OCI-LY7 (cell line): ENCODE measurements at regions not wholly inside any gene's neighbourhood (a gene's known extent, or its start where the extent isn't known, plus 50 kb on each side); places are given as distances from the start of the nearest gene placed in this dataset.
"Not testable (repeated sequence)": the region's sequence is repeated elsewhere in the genome, so short reads cannot be mapped to it uniquely, and the experiment has no call there.

Experiments used
- BruUV-seq: library from RNA; stranded (reverse); fragments of 400-500 nt; replicated peaks from 2 replicates; lab custom pipeline; 2021; lab: Mats Ljungman, UMichigan
- CTCF ChIA-PET: fragments of 300-600 bp; sonication (Branson Sonifier 250); formaldehyde crosslinking; loops from one replicate; lab custom pipeline; 2022; ENCODE audit warnings: antibody characterized with exemption; ENCODE audit not compliant: unreplicated experiment; lab: Charles Lee
- POLR2A ChIA-PET: fragments of 300-600 bp; sonication (Branson Sonifier 250); formaldehyde crosslinking; loops from one replicate; lab custom pipeline; 2022; ENCODE audit warnings: antibody characterized with exemption; lab: Charles Lee
- DNase-seq: peaks from one replicate; pipeline ENCODE4 v3.0.0-alpha.2; 2015; ENCODE audit warnings: low spot score
- H2AFZ ChIP-seq: fragments of 200-600 bp; sonication (generic), shearing (Covaris generic); 2 replicates; pipeline ENCODE4 v1.6.1; 2014; ENCODE audit warnings: mild to moderate bottlenecking, antibody characterized with exemption, low read length, moderate library complexity
- H3K27ac ChIP-seq: fragments of 200-600 bp; sonication (generic); 2 replicates; pipeline ENCODE4 v1.5.1; 2014; ENCODE audit warnings: mixed run types, low read depth, mild to moderate bottlenecking, moderate library complexity, low read length, inconsistent platforms; ENCODE audit not compliant: poor library complexity, severe bottlenecking
- H3K36me3 ChIP-seq: fragments of 200-600 bp; sonication (generic); 2 replicates; pipeline ENCODE4 v1.6.1; 2014; ENCODE audit warnings: mild to moderate bottlenecking, antibody characterized with exemption, low read length, moderate library complexity, mixed read lengths; ENCODE audit not compliant: insufficient read depth
- H3K4me1 ChIP-seq: fragments of 200-600 bp; sonication (generic); 2 replicates; pipeline ENCODE4 v1.5.1; 2014; ENCODE audit warnings: mild to moderate bottlenecking, low read length; ENCODE audit not compliant: insufficient read depth, poor library complexity, severe bottlenecking
- H3K4me2 ChIP-seq: fragments of 200-600 bp; sonication (generic); 2 replicates; pipeline ENCODE4 v1.6.1; 2014; ENCODE audit warnings: mild to moderate bottlenecking, low read length
- H3K4me3 ChIP-seq: fragments of 200-600 bp; sonication (generic); 2 replicates; pipeline ENCODE4 v1.5.1; 2014; ENCODE audit warnings: mild to moderate bottlenecking, low read depth, low read length; ENCODE audit not compliant: poor library complexity, severe bottlenecking
- H3K79me2 ChIP-seq: fragments of 200-600 bp; sonication (generic); 2 replicates; pipeline ENCODE4 v1.6.1; 2016; ENCODE audit warnings: low read depth, mild to moderate bottlenecking, low read length, moderate library complexity, mixed read lengths; ENCODE audit not compliant: insufficient read depth
- H3K9me2 ChIP-seq: fragments of 200-600 bp; sonication (generic); 2 replicates; pipeline ENCODE4 v1.6.1; 2016; ENCODE audit warnings: mild to moderate bottlenecking, low read length, mixed read lengths; ENCODE audit not compliant: insufficient read depth
- H3K9me3 ChIP-seq: fragments of 200-600 bp; sonication (generic); 2 replicates; pipeline ENCODE4 v1.6.1; 2014; ENCODE audit warnings: mild to moderate bottlenecking, mixed run types, low read length, mixed read lengths
- H4K20me1 ChIP-seq: fragments of 200-600 bp; sonication (generic); 2 replicates; pipeline ENCODE4 v1.6.1; 2014; ENCODE audit warnings: mild to moderate bottlenecking, antibody characterized with exemption, low read length, moderate library complexity, mixed read lengths; ENCODE audit not compliant: insufficient read depth
- CTCF ChIP-seq: fragments of 200-600 bp; sonication (generic); conservative IDR thresholded peaks from 2 replicates; pipeline ENCODE4 v1.5.1; 2014; ENCODE audit warnings: mild to moderate bottlenecking, antibody characterized with exemption, low read length, moderate library complexity, mixed read lengths
- EZH2phosphoT487 ChIP-seq: fragments of 200-600 bp; sonication (generic); IDR thresholded peaks from 2 replicates; pipeline ENCODE4 v1.6.1; 2018; ENCODE audit warnings: low read depth, borderline replicate concordance, mild to moderate bottlenecking, mixed run types, antibody characterized with exemption, low read length, moderate library complexity, mixed read lengths
- intact Hi-C: fragments of 100-400 bp; cut with micrococcal nuclease; formaldehyde crosslinking; loops from one replicate; pipeline ENCODE4 v1.10.0; 2022; ENCODE audit not compliant: unreplicated experiment

- CTCF ChIA-PET, result no interaction called here
- Histone ChIP-seq H3K27ac (no peak overlapping the region), H3K36me3 (no peaks in the 10 kb centered on the region), H3K9me2 (no peaks in the 10 kb centered on the region), H3K9me3 (no peaks in the 10 kb centered on the region), H3K79me2 (no peaks in the 10 kb centered on the region), H4K20me1 (no peaks in the 10 kb centered on the region), H3K4me3 (no peak overlapping the region), H3K4me2 (no peak overlapping the region), H2AFZ (no peak overlapping the region), H3K4me1 (no peaks in the 10 kb centered on the region)
- intact Hi-C loops, result no loop called here
- no peak for DNase-seq
- TF ChIP-seq CTCF, result no peak
- TF ChIP-seq EZH2phosphoT487, result no peak
- POLR2A ChIA-PET, result interaction anchor here (0.7 kb wide), 1 partner anchor 13 kb away, joined by 3 read pairs; no protein-coding TSS in a partner anchor
- no TSS peak for BruUV-seq
Observed at GRCh38 chr4:27123769-27124124, 263.1 kb downstream of the STIM2 start.

- H3K79me2 ChIP-seq, H3K9me3 ChIP-seq, H4K20me1 ChIP-seq, H3K4me2 ChIP-seq, intact Hi-C loops, H3K4me3 ChIP-seq, H3K9me2 ChIP-seq, BruUV-seq, H3K4me1 ChIP-seq, DNase-seq, POLR2A ChIA-PET, H2AFZ ChIP-seq, H3K27ac ChIP-seq, H3K36me3 ChIP-seq, CTCF ChIA-PET: not testable (repeated sequence)
Observed at GRCh38 chr4:27126895-27127294, 266.3 kb downstream of the STIM2 start.

- intact Hi-C loops, result no loop called here
- CTCF ChIA-PET, result no interaction called here
- H3K9me3 ChIP-seq, result no peaks in the 10 kb centered on the region
- no peaks in the 10 kb centered on the region for H3K79me2 ChIP-seq
- H2AFZ ChIP-seq, result no peak overlapping the region
- H3K4me3 ChIP-seq, result no peak overlapping the region
- DNase-seq, result no peak
- TF ChIP-seq EZH2phosphoT487 (no peak), CTCF (no peak)
- H3K36me3 ChIP-seq, result no peaks in the 10 kb centered on the region
- POLR2A ChIA-PET, result no interaction called here
- H4K20me1 ChIP-seq, result no peaks in the 10 kb centered on the region
- H3K4me2 ChIP-seq, result no peak overlapping the region
- H3K27ac ChIP-seq, result no peak overlapping the region
- no TSS peak for BruUV-seq
- no peaks in the 10 kb centered on the region for H3K9me2 ChIP-seq
- no peaks in the 10 kb centered on the region for H3K4me1 ChIP-seq
Observed at GRCh38 chr4:27128443-27128842, 267.8 kb downstream of the STIM2 start.
